CD14-positive monocyte (primary cell): ENCODE measurements at regions not wholly inside any gene's neighbourhood (a gene's known extent, or its start where the extent isn't known, plus 50 kb on each side); places are given as distances from the start of the nearest gene placed in this dataset.

Source experiments
- DNase-seq, 3 donors: peaks; one replicate each; pipeline ENCODE4 v3.0.0-alpha.2; 2011 to 2022
- H2AFZ ChIP-seq: 2 replicates; pipeline ENCODE4 v1.6.0; 2012; ENCODE audit warnings: mild to moderate bottlenecking, low read depth, low read length, inconsistent platforms; ENCODE audit not compliant: insufficient read depth, poor library complexity, severe bottlenecking
- H3K27ac ChIP-seq, 2 donors: 1 replicate in 1 of 2; 2 replicates in 1 of 2; pipeline ENCODE4 v1.5.1; 2012 to 2013; ENCODE audit warnings: low read length in 2 of 2, control low read depth in 1 of 2, inconsistent platforms in 1 of 2, low read depth in 1 of 2, mild to moderate bottlenecking in 1 of 2
- H3K27me3 ChIP-seq, 2 donors: one replicate each; pipeline versions ENCODE4 v1.6.0 to v1.6.1; 2011 to 2013; ENCODE audit warnings: low read length in 2 of 2; ENCODE audit not compliant: control insufficient read depth in 2 of 2, insufficient read depth in 2 of 2
- H3K36me3 ChIP-seq, 2 donors: replicated peaks in 1 of 2; 1 replicate in 1 of 2; 2 replicates in 1 of 2; pipeline versions ENCODE4 v1.5.1 to v1.6.1; 2012 to 2013; ENCODE audit warnings: low read length in 2 of 2, control low read depth in 1 of 2, inconsistent platforms in 1 of 2, mild to moderate bottlenecking in 1 of 2; ENCODE audit not compliant: insufficient read depth in 2 of 2, control insufficient read depth in 1 of 2
- H3K4me1 ChIP-seq, 2 donors: 1 replicate in 1 of 2; 2 replicates in 1 of 2; pipeline versions ENCODE4 v1.5.1 to v1.6.1; 2012 to 2013; ENCODE audit warnings: low read length in 2 of 2, control low read depth in 1 of 2, inconsistent platforms in 1 of 2, mild to moderate bottlenecking in 1 of 2, moderate library complexity in 1 of 2; ENCODE audit not compliant: insufficient read depth in 2 of 2, control insufficient read depth in 1 of 2
- H3K4me2 ChIP-seq: replicated peaks from 2 replicates; pipeline ENCODE3; 2012; ENCODE audit warnings: low read length, moderate library complexity, mild to moderate bottlenecking; ENCODE audit not compliant: poor library complexity, severe bottlenecking; ENCODE audit errors: extremely low read depth
- H3K4me3 ChIP-seq, 3 experiments: fragments of 200-600 bp in 1 of 3; sonication (generic) in 1 of 3; replicated peaks in 1 of 3; 1 replicate in 2 of 3; 2 replicates in 1 of 3; pipeline ENCODE4 v1.5.1; 2011 to 2013; ENCODE audit warnings: low read length in 3 of 3, mild to moderate bottlenecking in 3 of 3, control low read depth in 2 of 3, low read depth in 2 of 3, inconsistent platforms in 1 of 3, moderate library complexity in 1 of 3
- H3K79me2 ChIP-seq: 2 replicates; pipeline ENCODE4 v1.6.0; 2012; ENCODE audit warnings: mild to moderate bottlenecking, control low read depth, inconsistent platforms, low read length, moderate library complexity; ENCODE audit not compliant: insufficient read depth
- H3K9ac ChIP-seq: 2 replicates; pipeline ENCODE4 v1.6.0; 2017; ENCODE audit warnings: low read length, mild to moderate bottlenecking; ENCODE audit not compliant: insufficient read depth, poor library complexity, severe bottlenecking
- H3K9me3 ChIP-seq, 2 donors: replicated peaks in 1 of 2; 1 replicate in 1 of 2; 2 replicates in 1 of 2; pipeline versions ENCODE4 v1.5.1 to v1.6.1; 2012 to 2013; ENCODE audit warnings: low read length in 2 of 2, control low read depth in 1 of 2; ENCODE audit not compliant: control insufficient read depth in 1 of 2, insufficient read depth in 1 of 2
- H4K20me1 ChIP-seq: 2 replicates; pipeline ENCODE4 v1.6.0; 2012; ENCODE audit warnings: mild to moderate bottlenecking, low read length, control low read depth, moderate library complexity; ENCODE audit not compliant: insufficient read depth
- H3K27ac Mint-ChIP-seq, 7 donors: one replicate each; pipeline ENCODE4 v1.8.0; 2020; ENCODE audit warnings: mild to moderate bottlenecking in 7 of 7, mixed read lengths in 7 of 7, moderate library complexity in 6 of 7, inconsistent platforms in 2 of 7
- H3K27me3 Mint-ChIP-seq, 3 donors: one replicate each; pipeline ENCODE4 v1.8.0; 2021 to 2022; ENCODE audit warnings: low read depth in 3 of 3, mild to moderate bottlenecking in 3 of 3, mixed read lengths in 3 of 3, moderate library complexity in 3 of 3, inconsistent platforms in 1 of 3
- H3K36me3 Mint-ChIP-seq, 2 donors: one replicate each; pipeline ENCODE4 v1.8.0; 2020; ENCODE audit warnings: mixed read lengths in 2 of 2, inconsistent platforms in 1 of 2, mild to moderate bottlenecking in 1 of 2
- H3K4me1 Mint-ChIP-seq: one replicate; pipeline ENCODE4 v1.8.0; 2020; ENCODE audit warnings: mild to moderate bottlenecking, mixed read lengths
- H3K4me3 Mint-ChIP-seq, 2 donors: one replicate each; pipeline ENCODE4 v1.8.0; 2020; ENCODE audit warnings: mild to moderate bottlenecking in 2 of 2, mixed read lengths in 2 of 2, moderate library complexity in 1 of 2
- H3K9me3 Mint-ChIP-seq, 7 donors: one replicate each; pipeline ENCODE4 v1.8.0; 2020 to 2022; ENCODE audit warnings: mixed read lengths in 7 of 7, mild to moderate bottlenecking in 6 of 7, moderate library complexity in 6 of 7, inconsistent platforms in 2 of 7
- CTCF ChIP-seq: fragments of 200-600 bp; IDR thresholded peaks from one replicate; pipeline ENCODE4 v1.8.0; 2022; ENCODE audit warnings: antibody characterized with exemption, mild to moderate bottlenecking
- WGBS: methylation state at CpG from one replicate; pipeline ENCODE4 v1.1.5; 2013; ENCODE audit warnings: missing lambda C conversion rate; ENCODE audit not compliant: insufficient coverage; 5-methylcytosine and 5-hydroxymethylcytosine counted together
- intact Hi-C, 2 donors: fragments of 100-400 bp; cut with micrococcal nuclease; formaldehyde crosslinking; loops; one replicate each; pipeline versions ENCODE4 v1.15.0 to v1.15.1; 2023

- intact Hi-C loops, result no loop called here
- Mint-ChIP-seq H3K36me3 (no peaks in the 10 kb centered on the region), H3K27me3 (no peaks in the 10 kb centered on the region), H3K4me3 (no peak overlapping the region), H3K27ac (no peak overlapping the region), H3K4me1 (no peaks in the 10 kb centered on the region), H3K9me3 (peaks cover 0 to 6% (median 3%) of the 10 kb centered on the region in 7 donors)
- H2AFZ ChIP-seq, result no peak overlapping the region
- no peaks in the 10 kb centered on the region for H3K27me3 ChIP-seq
- WGBS, result no CpG with 5 or more reads among the region's 3 CpGs
- TF ChIP-seq CTCF, result no peak
- H3K36me3 ChIP-seq, result no peaks in the 10 kb centered on the region
- no peak overlapping the region for H3K9ac ChIP-seq
- H3K27ac ChIP-seq, result no peak overlapping the region
- no peaks in the 10 kb centered on the region for H4K20me1 ChIP-seq
- no peaks in the 10 kb centered on the region for H3K79me2 ChIP-seq
- H3K4me2 ChIP-seq, result no peak overlapping the region
- H3K9me3 ChIP-seq, result no peaks in the 10 kb centered on the region
- H3K4me3 ChIP-seq, result no peak overlapping the region
- DNase-seq, result no peak
- no peaks in the 10 kb centered on the region for H3K4me1 ChIP-seq
These were observed 169.0 kb upstream of the NRSN1 start for GRCh38 chr6:23957017-23957416.

GRCh38 chr6:23964865-23965264 is 161.2 kb upstream of the NRSN1 start:
- no peaks in the 10 kb centered on the region for H3K9me3 ChIP-seq
- no peaks in the 10 kb centered on the region for H3K79me2 ChIP-seq
- H2AFZ ChIP-seq, result no peak overlapping the region
- no peaks in the 10 kb centered on the region for H3K36me3 ChIP-seq
- no peaks in the 10 kb centered on the region for H3K36me3 Mint-ChIP-seq
- H3K27me3 ChIP-seq, result no peaks in the 10 kb centered on the region
- H4K20me1 ChIP-seq, result no peaks in the 10 kb centered on the region
- no peak overlapping the region for H3K4me3 ChIP-seq
- H3K4me2 ChIP-seq, result no peak overlapping the region
- H3K9ac ChIP-seq, result no peak overlapping the region
- no peak overlapping the region for H3K4me3 Mint-ChIP-seq
- WGBS, result 60% methylated on average over 4 of the region's 5 CpGs
- no peak for TF ChIP-seq CTCF
- H3K27ac ChIP-seq, result no peak overlapping the region
- H3K4me1 ChIP-seq, result no peaks in the 10 kb centered on the region
- no peaks in the 10 kb centered on the region for H3K27me3 Mint-ChIP-seq
- no peak for DNase-seq
- intact Hi-C loops, result no loop called here
- H3K27ac Mint-ChIP-seq, result no peak overlapping the region
- H3K9me3 Mint-ChIP-seq, result peaks cover 0 to 6% (median 0%) of the 10 kb centered on the region in 7 donors
- no peaks in the 10 kb centered on the region for H3K4me1 Mint-ChIP-seq
